ENCODE measurements at regions not wholly inside any gene's neighbourhood (a gene's known extent, or its start where the extent isn't known, plus 50 kb on each side); places are given as distances from the start of the nearest gene placed in this dataset.

DNA sequence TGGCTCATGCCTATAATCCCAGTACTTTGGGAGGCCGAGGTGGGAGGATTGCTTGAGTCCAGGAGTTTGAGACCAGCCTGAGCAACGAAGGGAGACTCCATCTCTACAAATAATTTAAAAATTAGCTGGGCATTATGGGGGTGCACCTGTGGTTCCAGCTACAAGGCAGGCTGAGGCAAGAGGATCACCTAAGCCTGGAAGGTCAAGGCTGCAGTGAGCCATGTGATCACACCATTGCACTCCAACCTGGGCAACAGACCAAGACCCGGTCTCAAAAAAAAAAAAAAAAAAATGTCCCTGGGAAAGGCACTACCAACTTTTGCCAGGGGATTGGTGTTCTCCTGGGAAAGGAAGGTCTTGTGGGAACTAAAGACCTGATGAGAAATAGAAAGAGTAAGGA, 134.2 kb upstream of the AUTS2 start:
- Mint-ChIP-seq H3K9me3 (peaks cover 3% of the 10 kb centered on the region), H3K27ac (no peak overlapping the region), H3K27me3 (no peaks in the 10 kb centered on the region), H3K4me1 (no peaks in the 10 kb centered on the region), H3K4me3 (no peak overlapping the region), H3K36me3 (no peaks in the 10 kb centered on the region)

DNA sequence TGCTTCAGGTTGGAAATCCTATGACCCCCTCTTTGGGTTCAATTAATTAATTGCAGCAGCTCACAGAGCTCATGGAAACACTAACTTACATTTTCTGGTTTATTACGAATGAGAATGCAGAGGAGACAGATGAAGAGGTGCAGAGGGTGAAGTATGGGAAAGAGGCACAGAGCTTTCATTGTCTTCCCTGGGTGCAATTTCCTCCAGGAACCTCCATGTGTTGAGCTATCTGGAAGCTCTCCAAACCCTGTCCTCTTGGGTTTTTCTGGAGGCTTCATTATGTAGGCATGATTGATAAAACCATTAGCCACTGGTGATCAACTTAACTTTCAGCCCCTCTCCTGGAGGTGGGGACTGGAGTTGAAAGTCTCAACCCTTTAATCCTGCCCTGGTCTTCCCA, 133.0 kb upstream of the AUTS2 start:
- no peak overlapping the region for H3K27ac Mint-ChIP-seq
- H3K27me3 Mint-ChIP-seq = no peaks in the 10 kb centered on the region
- H3K9me3 Mint-ChIP-seq = peaks cover 6% of the 10 kb centered on the region
- H3K4me3 Mint-ChIP-seq = no peak overlapping the region
- no peaks in the 10 kb centered on the region for H3K36me3 Mint-ChIP-seq
- H3K4me1 Mint-ChIP-seq = no peaks in the 10 kb centered on the region

GRCh38 chr7:69467826-69468225, 130.4 kb upstream of the AUTS2 start:
- Mint-ChIP-seq H3K27me3 (no peaks in the 10 kb centered on the region), H3K27ac (no peak overlapping the region), H3K4me3 (no peak overlapping the region), H3K4me1 (no peaks in the 10 kb centered on the region), H3K36me3 (no peaks in the 10 kb centered on the region), H3K9me3 (peaks cover 10% of the 10 kb centered on the region)

- Mint-ChIP-seq H3K27ac (no peak overlapping the region), H3K36me3 (no peaks in the 10 kb centered on the region), H3K9me3 (no peaks in the 10 kb centered on the region), H3K4me1 (no peaks in the 10 kb centered on the region), H3K4me3 (no peak overlapping the region), H3K27me3 (no peaks in the 10 kb centered on the region)
Observed at GRCh38 chr7:69476416-69476815, 121.9 kb upstream of the AUTS2 start.

DNA sequence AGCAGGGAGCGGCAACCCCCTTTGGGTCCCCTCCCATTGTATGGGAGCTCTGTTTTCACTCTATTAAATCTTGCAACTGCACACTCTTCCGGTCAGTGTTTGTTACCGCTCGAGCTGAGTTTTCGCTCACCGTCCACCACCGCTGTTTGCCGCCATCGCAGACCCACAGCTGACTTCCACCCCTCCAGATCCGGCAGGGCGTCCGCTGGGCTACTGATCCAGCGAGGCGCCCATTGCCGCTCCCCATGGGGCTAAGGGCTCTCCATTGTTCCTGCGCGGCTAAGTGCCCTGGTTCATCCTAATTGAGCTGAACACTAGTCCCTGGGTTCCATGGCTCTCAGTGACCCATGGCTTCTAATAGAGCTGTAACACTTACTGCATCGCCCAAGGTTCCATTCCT, 115.6 kb upstream of the AUTS2 start:
- no peak overlapping the region for H3K4me3 Mint-ChIP-seq
- no peaks in the 10 kb centered on the region for H3K27me3 Mint-ChIP-seq
- no peaks in the 10 kb centered on the region for H3K4me1 Mint-ChIP-seq
- H3K36me3 Mint-ChIP-seq = no peaks in the 10 kb centered on the region
- peaks cover 6% of the 10 kb centered on the region for H3K9me3 Mint-ChIP-seq
- H3K27ac Mint-ChIP-seq = no peak overlapping the region

DNA sequence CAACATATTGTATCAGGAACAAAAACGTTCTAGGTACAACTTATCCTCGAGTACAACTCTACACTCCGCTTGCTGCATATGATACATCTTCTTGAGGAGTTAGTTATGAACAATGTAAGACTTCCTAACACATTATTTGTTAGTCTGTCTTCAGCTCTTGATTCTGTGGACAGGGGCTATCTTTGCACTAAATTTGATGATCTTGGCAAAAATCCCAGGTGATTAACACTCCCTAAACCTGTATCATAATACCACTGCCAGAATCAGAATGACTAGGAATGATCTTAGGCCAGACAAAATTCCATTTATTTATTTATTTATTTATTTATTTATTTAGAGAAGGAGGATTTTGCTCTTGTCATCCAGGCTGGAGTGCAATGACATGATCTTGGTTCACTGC, 108.7 kb upstream of the AUTS2 start:
- Mint-ChIP-seq H3K36me3 (no peaks in the 10 kb centered on the region), H3K27me3 (no peaks in the 10 kb centered on the region), H3K9me3 (no peaks in the 10 kb centered on the region), H3K4me3 (no peak overlapping the region), H3K4me1 (no peaks in the 10 kb centered on the region), H3K27ac (no peak overlapping the region)

GRCh38 chr7:69498671-69499070, 99.6 kb upstream of the AUTS2 start:
- no peaks in the 10 kb centered on the region for H3K27me3 Mint-ChIP-seq
- no peak overlapping the region for H3K4me3 Mint-ChIP-seq
- no peak overlapping the region for H3K27ac Mint-ChIP-seq
- no peaks in the 10 kb centered on the region for H3K4me1 Mint-ChIP-seq
- H3K36me3 Mint-ChIP-seq = peaks cover 2% of the 10 kb centered on the region
- peaks cover 5% of the 10 kb centered on the region for H3K9me3 Mint-ChIP-seq

DNA sequence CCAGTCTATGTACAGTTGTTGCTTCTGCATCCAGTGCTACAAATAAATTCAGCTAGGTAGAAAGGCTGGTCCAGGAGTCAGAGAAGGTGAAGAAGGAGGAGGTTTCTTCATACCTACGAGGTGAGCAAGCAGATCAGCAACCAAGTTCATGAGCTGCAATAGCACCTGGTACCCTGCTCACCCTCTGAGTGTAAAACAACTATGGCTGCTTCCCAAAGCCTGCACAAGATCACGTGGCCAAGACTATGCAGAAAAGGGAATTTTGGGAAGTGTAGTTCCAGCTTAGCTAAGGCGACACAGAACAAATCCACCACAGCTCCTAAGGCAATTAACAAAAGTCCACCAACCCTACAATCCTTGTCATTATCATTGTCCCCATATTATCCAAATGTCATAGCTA, 95.9 kb upstream of the AUTS2 start:
- Mint-ChIP-seq H3K9me3 (peaks cover 5% of the 10 kb centered on the region), H3K4me1 (no peaks in the 10 kb centered on the region)

DNA sequence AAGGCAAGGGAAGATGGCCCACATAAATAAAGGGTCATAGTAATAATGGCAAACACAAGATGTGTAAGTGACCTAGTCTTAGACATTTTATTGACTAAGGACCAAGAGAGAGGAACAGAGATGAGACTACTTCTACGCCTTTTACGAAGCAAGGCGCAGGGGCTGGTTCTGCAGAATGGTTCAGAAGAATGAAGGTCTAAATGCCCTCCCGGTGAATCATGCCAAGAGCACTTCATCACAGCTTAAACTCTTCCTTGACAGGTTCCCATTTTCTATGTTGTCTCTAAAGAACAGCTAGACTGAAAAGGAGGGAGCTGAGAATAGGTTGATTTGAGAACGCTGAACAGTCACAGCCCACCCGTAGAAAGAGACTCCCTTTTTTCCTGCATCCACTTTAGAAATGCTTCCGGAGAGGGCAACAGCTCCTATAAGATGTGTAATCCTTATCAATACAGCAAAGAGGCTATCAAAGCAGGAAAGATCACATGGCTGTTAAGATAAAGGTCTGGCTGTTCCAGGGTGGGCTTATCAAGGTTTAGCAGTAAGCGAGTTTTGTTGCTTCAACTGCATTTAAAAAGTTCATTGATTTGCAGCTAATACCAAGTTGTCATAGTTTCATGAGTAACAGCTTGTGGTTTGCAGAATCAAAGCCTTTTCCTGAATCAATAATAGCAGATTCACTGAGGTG, 93.4 kb upstream of the AUTS2 start:
- no peaks in the 10 kb centered on the region for H3K36me3 Mint-ChIP-seq
- H3K4me3 Mint-ChIP-seq = no peak overlapping the region
- no peaks in the 10 kb centered on the region for H3K27me3 Mint-ChIP-seq
- H3K9me3 Mint-ChIP-seq = peaks cover 5% of the 10 kb centered on the region
- no peaks in the 10 kb centered on the region for H3K4me1 Mint-ChIP-seq
- H3K27ac Mint-ChIP-seq = no peak overlapping the region

More for the DNA sequence above, 95.9 kb upstream of the AUTS2 start:
- Mint-ChIP-seq H3K27me3 (no peaks in the 10 kb centered on the region), H3K27ac (no peak overlapping the region), H3K4me3 (no peak overlapping the region), H3K36me3 (no peaks in the 10 kb centered on the region)

GRCh38 chr7:69508736-69509135, 89.5 kb upstream of the AUTS2 start:
- H3K4me3 Mint-ChIP-seq = no peak overlapping the region
- H3K27me3 Mint-ChIP-seq = no peaks in the 10 kb centered on the region
- H3K4me1 Mint-ChIP-seq = no peaks in the 10 kb centered on the region
- no peak overlapping the region for H3K27ac Mint-ChIP-seq
- H3K36me3 Mint-ChIP-seq = no peaks in the 10 kb centered on the region
- no peaks in the 10 kb centered on the region for H3K9me3 Mint-ChIP-seq

GRCh38 chr7:69510114-69510513, 88.2 kb upstream of the AUTS2 start:
- no peaks in the 10 kb centered on the region for H3K27me3 Mint-ChIP-seq
- H3K9me3 Mint-ChIP-seq = no peaks in the 10 kb centered on the region
- no peak overlapping the region for H3K27ac Mint-ChIP-seq
- H3K4me3 Mint-ChIP-seq = no peak overlapping the region
- no peaks in the 10 kb centered on the region for H3K4me1 Mint-ChIP-seq
- H3K36me3 Mint-ChIP-seq = no peaks in the 10 kb centered on the region

DNA sequence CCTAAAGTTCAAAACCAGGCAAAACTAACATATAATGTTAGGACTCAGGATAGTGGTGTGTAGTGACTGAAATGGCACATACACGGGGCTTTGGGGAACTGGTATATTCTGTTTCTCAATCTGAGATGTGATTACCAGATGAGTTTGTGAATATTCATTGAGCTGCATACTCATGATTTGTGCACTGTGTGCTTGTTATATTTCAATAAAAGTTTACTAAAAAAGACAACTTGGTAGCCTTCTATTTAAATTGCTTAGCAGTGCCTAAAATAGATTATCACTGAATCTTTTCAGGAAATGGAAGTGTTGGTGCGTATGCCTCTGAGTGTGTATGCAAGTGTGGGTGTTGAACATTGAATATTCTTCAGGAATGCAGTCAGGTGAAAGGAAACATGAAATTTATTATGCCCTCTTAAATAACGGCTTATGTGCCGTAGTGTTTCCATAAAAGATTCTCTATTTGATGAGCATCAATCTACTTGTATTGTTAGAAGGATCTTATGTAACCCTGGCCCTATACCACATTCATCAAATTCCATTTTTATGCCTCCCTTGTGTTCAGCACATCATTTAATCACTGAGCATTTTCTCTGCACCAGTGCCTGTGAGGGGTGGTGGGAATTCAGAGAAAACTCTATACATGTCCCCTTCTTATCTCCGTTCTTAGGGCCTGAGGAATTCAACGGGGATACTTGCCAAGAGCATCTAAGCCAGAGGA, 82.6 kb upstream of the AUTS2 start:
- H3K4me3 Mint-ChIP-seq = no peak overlapping the region
- H3K27me3 Mint-ChIP-seq = no peaks in the 10 kb centered on the region
- no peaks in the 10 kb centered on the region for H3K4me1 Mint-ChIP-seq
- no peaks in the 10 kb centered on the region for H3K9me3 Mint-ChIP-seq
- no peaks in the 10 kb centered on the region for H3K36me3 Mint-ChIP-seq
- H3K27ac Mint-ChIP-seq = no peak overlapping the region

DNA sequence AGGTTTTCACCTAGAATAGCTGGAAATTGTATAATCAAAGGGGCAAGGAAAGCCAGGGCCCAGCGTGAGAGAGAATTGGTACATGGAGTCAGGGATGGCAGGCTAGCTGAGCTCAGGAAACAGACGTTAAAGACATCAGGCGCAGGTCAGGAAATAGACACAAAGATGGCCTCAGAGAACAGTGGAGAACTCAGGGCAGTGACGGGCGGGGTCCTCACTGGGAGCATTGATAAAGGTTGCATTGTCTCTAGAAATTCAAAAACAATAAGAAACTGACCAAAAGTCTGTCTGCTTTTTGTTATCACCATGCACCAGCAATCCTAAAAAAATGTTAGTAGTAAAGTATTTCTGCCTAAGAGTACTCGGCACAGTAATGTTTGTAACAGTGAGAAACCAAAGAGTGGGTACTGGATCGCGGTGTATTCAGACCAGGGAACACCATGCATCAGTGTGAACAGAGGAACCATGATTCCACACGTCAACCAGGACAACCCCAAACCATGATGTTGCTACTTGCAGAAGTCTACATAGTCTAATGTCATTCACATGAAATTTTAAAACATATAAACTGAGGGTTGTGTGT, 81.9 kb upstream of the AUTS2 start:
- H3K4me3 Mint-ChIP-seq = no peak overlapping the region
- H3K4me1 Mint-ChIP-seq = no peaks in the 10 kb centered on the region
- no peak overlapping the region for H3K27ac Mint-ChIP-seq
- H3K9me3 Mint-ChIP-seq = no peaks in the 10 kb centered on the region
- no peaks in the 10 kb centered on the region for H3K27me3 Mint-ChIP-seq
- no peaks in the 10 kb centered on the region for H3K36me3 Mint-ChIP-seq

- no peaks in the 10 kb centered on the region for H3K4me1 Mint-ChIP-seq
- no peaks in the 10 kb centered on the region for H3K36me3 Mint-ChIP-seq
- H3K27ac Mint-ChIP-seq = no peak overlapping the region
- no peaks in the 10 kb centered on the region for H3K9me3 Mint-ChIP-seq
- no peaks in the 10 kb centered on the region for H3K27me3 Mint-ChIP-seq
- H3K4me3 Mint-ChIP-seq = no peak overlapping the region
Observed at GRCh38 chr7:69517985-69518704, 80.1 kb upstream of the AUTS2 start.

DNA sequence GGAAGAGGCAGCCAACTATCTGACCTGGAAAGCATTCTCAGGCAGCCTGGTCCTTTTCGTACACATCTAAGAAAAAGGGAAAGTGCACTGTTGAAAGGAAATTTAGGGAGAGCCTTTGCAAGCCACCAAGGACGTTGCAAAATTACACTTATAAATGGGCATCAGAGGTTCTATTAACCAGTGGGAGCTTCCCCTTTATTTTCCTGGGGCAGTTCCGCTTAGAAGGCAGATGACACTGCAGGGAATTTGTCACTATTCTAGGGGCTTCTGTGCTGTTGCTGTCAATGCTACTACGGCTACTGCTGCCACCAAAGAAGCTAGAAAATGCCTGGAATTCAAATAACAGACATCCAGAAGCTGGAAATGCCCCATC, 79.6 kb upstream of the AUTS2 start:
- Mint-ChIP-seq H3K4me1 (no peaks in the 10 kb centered on the region), H3K27ac (no peak overlapping the region), H3K9me3 (no peaks in the 10 kb centered on the region), H3K4me3 (no peak overlapping the region), H3K27me3 (no peaks in the 10 kb centered on the region), H3K36me3 (no peaks in the 10 kb centered on the region)

- H3K27me3 Mint-ChIP-seq = peaks cover 1% of the 10 kb centered on the region
- no peak overlapping the region for H3K4me3 Mint-ChIP-seq
- H3K27ac Mint-ChIP-seq = no peak overlapping the region
- no peaks in the 10 kb centered on the region for H3K36me3 Mint-ChIP-seq
- H3K9me3 Mint-ChIP-seq = peaks cover 7% of the 10 kb centered on the region
- no peaks in the 10 kb centered on the region for H3K4me1 Mint-ChIP-seq
Observed at GRCh38 chr7:69526570-69526969, 71.7 kb upstream of the AUTS2 start.
